Cardiac fibroblast (primary cell): ENCODE measurements at regions not wholly inside any gene's neighbourhood (a gene's known extent, or its start where the extent isn't known, plus 50 kb on each side); places are given as distances from the start of the nearest gene placed in this dataset.

Experiments used
- DNase-seq, 2 donors: peaks; one replicate each; pipeline versions ENCODE4 v3.0.0 to v3.0.0-alpha.2; 2010; ENCODE audit warnings: low read depth in 2 of 2
- H3K4me3 ChIP-seq, 2 donors: replicated peaks in 1 of 2; 1 replicate in 1 of 2; 2 replicates in 1 of 2; pipeline ENCODE4 v1.5.1; 2011; ENCODE audit warnings: low read depth in 2 of 2, low read length in 2 of 2, mild to moderate bottlenecking in 2 of 2, moderate library complexity in 1 of 2
- CTCF ChIP-seq: IDR thresholded peaks from one replicate; pipeline ENCODE4 v1.5.1; 2011; ENCODE audit warnings: low read depth, mild to moderate bottlenecking, low read length, inconsistent platforms

- TF ChIP-seq CTCF = no peak
- no peak for DNase-seq
- H3K4me3 ChIP-seq = no peak overlapping the region
These were observed 96.9 kb upstream of the SGIP1 start for GRCh38 chr1:66437136-66437401.

- no peak overlapping the region for H3K4me3 ChIP-seq
- no peak for DNase-seq
- no peak for TF ChIP-seq CTCF
These were observed 95.9 kb upstream of the SGIP1 start for GRCh38 chr1:66438062-66438461.

- DNase-seq = peak in 1 of 2 donors; percentile 55
- H3K4me3 ChIP-seq = no peak overlapping the region
- TF ChIP-seq CTCF = no peak
These were observed 95.5 kb upstream of the SGIP1 start for GRCh38 chr1:66438501-66438900.

- DNase-seq = peak in 1 of 2 donors; percentile 63
- no peak for TF ChIP-seq CTCF
- no peak overlapping the region for H3K4me3 ChIP-seq
These were observed 94.8 kb upstream of the SGIP1 start for GRCh38 chr1:66439031-66439740.

- H3K4me3 ChIP-seq = no peak overlapping the region
- DNase-seq = peak in 1 of 2 donors; percentile 29
- no peak for TF ChIP-seq CTCF
These were observed 90.2 kb upstream of the SGIP1 start for GRCh38 chr1:66443793-66444192.

GRCh38 chr1:66444438-66445265, 89.3 kb upstream of the SGIP1 start:
- no peak for DNase-seq
- no peak overlapping the region for H3K4me3 ChIP-seq
- TF ChIP-seq CTCF = no peak
